ENCODE measurements at regions not wholly inside any gene's neighbourhood (a gene's known extent, or its start where the extent isn't known, plus 50 kb on each side); places are given as distances from the start of the nearest gene placed in this dataset.

GRCh38 chr20:56060486-56060885, 55.2 kb upstream of the CBLN4 start:
- WGBS, 2 donors = 38 to 50% methylated on average over 2 of the region's 2 CpGs
- Histone ChIP-seq H3K36me3 (no peaks in the 10 kb centered on the region), H3K4me1 (no peaks in the 10 kb centered on the region), H3K9me3 (no peaks in the 10 kb centered on the region), H3K27ac (no peak overlapping the region), H3K4me3 (no peak overlapping the region), H3K27me3 (no peaks in the 10 kb centered on the region)
- TF ChIP-seq POLR2A (IDR thresholded peaks at IDR 0.05) (no peak), CTCF (IDR thresholded peaks at IDR 0.05) (no peak)
- DNase-seq (ENCODE audit: low spot score in 2 of 2) = no peak

- Histone ChIP-seq H3K27me3 (no peaks in the 10 kb centered on the region), H3K27ac (no peak overlapping the region), H3K36me3 (no peaks in the 10 kb centered on the region), H3K4me1 (no peaks in the 10 kb centered on the region), H3K4me3 (no peak overlapping the region), H3K9me3 (no peaks in the 10 kb centered on the region)
- no peak for DNase-seq (ENCODE audit: low spot score in 2 of 2)
- WGBS, 2 donors = 68 to 87% methylated on average over 1 of the region's 1 CpG
- TF ChIP-seq EP300 (IDR thresholded peaks at IDR 0.05) = no peak
- no peak for TF ChIP-seq POLR2A (IDR thresholded peaks at IDR 0.05)
- no peak for TF ChIP-seq CTCF (IDR thresholded peaks at IDR 0.05)
Measured at GRCh38 chr20:56069016-56069415, 63.7 kb upstream of the CBLN4 start.

GRCh38 chr20:56072165-56072564, 66.8 kb upstream of the CBLN4 start:
- Histone ChIP-seq H3K4me3 (no peak overlapping the region), H3K4me1 (no peaks in the 10 kb centered on the region), H3K27me3 (no peaks in the 10 kb centered on the region), H3K27ac (no peak overlapping the region), H3K36me3 (no peaks in the 10 kb centered on the region), H3K9me3 (peaks cover 0 to 10% (median 0%) of the 10 kb centered on the region in 4 donors)
- DNase-seq (ENCODE audit: low spot score in 2 of 2) = no peak
- TF ChIP-seq CTCF (IDR thresholded peaks at IDR 0.05) = no peak
- WGBS, 2 donors = 53 to 68% methylated on average over 1 of the region's 1 CpG

- Histone ChIP-seq H3K27me3 (no peaks in the 10 kb centered on the region), H3K4me3 (no peak overlapping the region), H3K4me1 (no peaks in the 10 kb centered on the region), H3K9me3 (no peaks in the 10 kb centered on the region), H3K27ac (no peak overlapping the region), H3K36me3 (no peaks in the 10 kb centered on the region)
- 62 to 65% methylated on average over 4 of the region's 4 CpGs for WGBS, 2 donors
- no peak for TF ChIP-seq POLR2A (IDR thresholded peaks at IDR 0.05)
- no peak for TF ChIP-seq EP300 (IDR thresholded peaks at IDR 0.05)
- TF ChIP-seq CTCF (IDR thresholded peaks at IDR 0.05) = no peak
- DNase-seq (ENCODE audit: low spot score in 2 of 2) = no peak
Measured at GRCh38 chr20:56088375-56088774, 83.1 kb upstream of the CBLN4 start.

- 71 to 75% methylated on average over 2 of the region's 2 CpGs for WGBS, 2 donors
- no peak overlapping the region for H3K27ac ChIP-seq
- peaks cover 0 to 15% (median 0%) of the 10 kb centered on the region in 4 donors for H3K9me3 ChIP-seq
- DNase-seq (ENCODE audit: low spot score in 2 of 2) = no peak
- no peaks in the 10 kb centered on the region for H3K36me3 ChIP-seq
- no peaks in the 10 kb centered on the region for H3K4me1 ChIP-seq
- H3K27me3 ChIP-seq = no peaks in the 10 kb centered on the region
- no peak for TF ChIP-seq EP300 (IDR thresholded peaks at IDR 0.05)
- TF ChIP-seq POLR2A (IDR thresholded peaks at IDR 0.05) = no peak
- no peak for TF ChIP-seq CTCF (IDR thresholded peaks at IDR 0.05)
- H3K4me3 ChIP-seq = no peak overlapping the region
Measured at GRCh38 chr20:56091628-56092234, 86.4 kb upstream of the CBLN4 start.
